ENCODE measurements at regions not wholly inside any gene's neighbourhood (a gene's known extent, or its start where the extent isn't known, plus 50 kb on each side); places are given as distances from the start of the nearest gene placed in this dataset.
A peak's percentile ranks its signal among the peaks of the same experiment; 100 is the strongest.

DNA sequence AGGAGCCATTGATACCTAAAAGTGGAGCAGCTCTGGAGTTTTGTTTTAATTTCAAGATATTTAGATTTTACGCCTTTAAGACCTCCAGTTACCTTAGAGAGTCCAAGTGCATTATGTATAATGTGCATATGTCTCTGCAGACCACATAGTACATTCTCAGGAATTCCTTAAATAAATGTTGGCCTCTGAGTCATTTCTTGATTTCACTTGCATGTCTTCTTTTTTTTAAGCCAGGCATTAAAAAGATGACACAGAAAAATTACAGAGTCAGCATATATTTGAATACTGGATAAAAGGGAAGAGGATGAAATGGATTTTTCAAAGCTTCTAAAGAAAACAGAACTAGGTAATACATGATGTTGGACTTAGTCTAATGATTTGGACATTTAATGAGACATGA is 125.2 kb downstream of the TMCO5A start:
- FAIRE-seq = no peak

DNA sequence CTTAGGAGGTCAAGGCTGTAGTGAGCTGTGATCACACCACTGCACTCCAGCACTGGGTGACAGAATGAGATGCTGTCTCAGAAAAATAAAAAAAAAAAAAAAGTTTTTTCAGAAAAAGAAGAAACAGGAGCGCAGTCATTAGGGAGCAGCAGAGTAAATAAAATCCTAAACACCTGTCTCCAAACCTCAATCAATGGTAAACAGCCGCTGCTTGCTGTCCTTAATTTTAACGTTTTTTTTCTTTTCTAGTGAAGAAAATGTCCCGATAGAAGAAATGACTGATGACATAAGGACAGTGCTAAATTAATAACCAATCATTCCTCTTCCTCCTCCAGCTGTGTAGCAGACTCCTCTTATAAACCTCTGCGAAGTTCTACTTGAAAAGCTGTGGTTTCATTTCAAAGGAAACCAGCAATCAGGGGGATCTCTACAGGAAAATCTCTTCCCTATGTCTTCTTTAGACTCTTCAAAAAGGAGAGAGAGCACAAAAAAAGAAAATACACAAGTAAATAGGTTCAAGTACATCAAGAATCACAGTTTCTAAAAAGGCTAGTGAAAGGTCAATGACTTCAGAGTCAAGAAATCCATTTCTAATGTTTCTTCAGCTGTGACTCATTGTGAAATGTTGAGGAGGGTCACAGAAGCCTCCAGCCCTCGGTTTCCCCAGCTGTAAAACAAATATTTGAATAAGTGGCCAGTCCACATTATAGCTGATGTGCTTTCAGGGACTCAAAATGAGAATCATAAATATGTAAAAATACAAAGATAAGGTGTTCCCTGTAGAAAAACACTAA is 127.6 kb downstream of the TMCO5A start:
- FAIRE-seq (no peak), DNase-seq (ENCODE audit: insufficient read length, low spot score) (no peak)
- TF ChIP-seq SPI1 (IDR thresholded peaks at IDR 0.05; ENCODE audit: low read depth, low read length) = no peak
- no peak for TF ChIP-seq POU2F2 (IDR thresholded peaks at IDR 0.05; ENCODE audit: low read depth, low read length)
- no peak for TF ChIP-seq POLR2A (IDR thresholded peaks at IDR 0.05; ENCODE audit: low read depth, low read length)

More for the DNA sequence above, 125.2 kb downstream of the TMCO5A start:
- no peak for DNase-seq (ENCODE audit: insufficient read length, low spot score)
- TF ChIP-seq TAF1 (IDR thresholded peaks at IDR 0.05; ENCODE audit: low read depth, low read length) = no peak

DNA sequence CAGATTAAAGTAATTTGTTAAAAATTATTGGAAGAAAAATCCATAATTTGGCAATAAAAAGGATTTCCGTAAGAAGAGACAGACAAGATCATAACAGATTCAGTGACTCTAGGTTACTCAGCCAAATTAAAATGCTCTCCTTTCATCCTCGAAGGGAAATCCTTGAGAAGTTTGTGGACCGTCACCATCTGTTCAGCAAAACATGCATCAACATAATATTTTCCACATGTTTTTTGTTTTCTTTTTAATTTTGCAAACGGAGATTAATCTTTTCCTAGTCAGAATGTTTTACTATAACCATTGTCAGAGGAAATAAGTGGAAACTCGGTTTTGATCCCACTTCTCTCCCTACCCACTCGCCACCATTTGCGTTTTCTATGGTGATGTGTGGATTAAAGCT is 128.3 kb downstream of the TMCO5A start:
- no peak for DNase-seq (ENCODE audit: insufficient read length, low spot score)
- TF ChIP-seq TAF1 (IDR thresholded peaks at IDR 0.05; ENCODE audit: low read depth, low read length) = no peak
- TF ChIP-seq POU2F2 (IDR thresholded peaks at IDR 0.05; ENCODE audit: low read depth, low read length) = no peak
- no peak for TF ChIP-seq SPI1 (IDR thresholded peaks at IDR 0.05; ENCODE audit: low read depth, low read length)
- no peak for TF ChIP-seq PAX5 (IDR thresholded peaks at IDR 0.05; ENCODE audit: insufficient read depth, low read length, severe bottlenecking)
- TF ChIP-seq POLR2A (IDR thresholded peaks at IDR 0.05; ENCODE audit: low read depth, low read length) = no peak
- no peak for TF ChIP-seq POLR2AphosphoS5 (IDR thresholded peaks at IDR 0.05; ENCODE audit: low read depth, low read length)
- no peak for FAIRE-seq

DNA sequence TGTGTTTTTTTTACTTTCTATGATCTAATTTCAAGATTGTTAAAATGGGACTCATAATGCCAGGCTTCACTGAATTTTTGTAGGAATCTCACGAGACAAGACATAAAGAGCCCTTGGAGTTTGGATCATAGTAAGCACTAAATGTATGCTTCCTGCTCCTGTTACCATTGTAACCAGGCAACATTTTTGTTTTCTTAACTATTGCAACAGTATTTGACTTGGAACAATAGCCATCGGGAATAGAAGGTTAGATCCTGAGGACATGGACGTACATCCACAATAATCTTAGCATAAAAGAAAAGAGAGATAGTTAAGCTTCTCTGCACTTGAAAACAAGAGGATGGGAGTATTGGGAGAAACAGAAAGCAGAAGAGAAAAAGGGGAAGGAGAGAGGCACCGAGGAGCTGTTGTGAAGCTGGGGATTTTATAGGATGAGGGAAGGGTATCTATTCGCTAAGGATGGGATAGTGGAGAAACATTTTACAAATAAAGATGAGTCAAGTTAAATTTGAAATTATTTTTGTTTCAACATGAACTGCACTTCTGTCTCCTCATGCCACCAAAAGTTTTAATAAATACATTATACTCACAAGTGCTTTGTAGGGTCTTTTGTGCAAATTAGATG is 131.4 kb downstream of the TMCO5A start:
- no peak for FAIRE-seq
- no peak for DNase-seq (ENCODE audit: insufficient read length, low spot score)
- TF ChIP-seq SPI1 (IDR thresholded peaks at IDR 0.05; ENCODE audit: low read depth, low read length) (no peak), POLR2A (IDR thresholded peaks at IDR 0.05; ENCODE audit: low read depth, low read length) (no peak), POLR2AphosphoS5 (IDR thresholded peaks at IDR 0.05; ENCODE audit: low read depth, low read length) (no peak), TAF1 (IDR thresholded peaks at IDR 0.05; ENCODE audit: low read depth, low read length) (no peak), PAX5 (IDR thresholded peaks at IDR 0.05; ENCODE audit: insufficient read depth, low read length, severe bottlenecking) (no peak), POU2F2 (IDR thresholded peaks at IDR 0.05; ENCODE audit: low read depth, low read length) (no peak)

DNA sequence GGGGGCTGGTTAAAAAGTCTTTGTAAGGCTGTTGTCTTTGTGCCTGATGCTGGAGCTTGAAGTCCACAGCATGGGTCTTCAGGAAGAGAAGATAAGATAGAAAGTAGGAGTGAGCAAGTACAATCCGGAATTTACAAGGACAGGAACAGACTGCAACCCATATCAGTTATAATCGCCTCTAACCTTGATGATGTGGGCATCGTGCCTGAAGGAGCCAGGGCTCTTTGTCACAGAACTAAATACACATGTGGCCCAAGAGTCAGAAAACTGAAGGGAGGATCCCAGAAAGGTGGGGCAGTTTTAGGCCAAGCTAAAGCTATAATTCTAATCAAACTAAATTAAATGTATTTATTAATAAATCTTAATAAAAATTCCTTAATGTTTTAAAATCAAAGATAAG is 132.2 kb downstream of the TMCO5A start:
- TF ChIP-seq POU2F2 (IDR thresholded peaks at IDR 0.05; ENCODE audit: low read depth, low read length) (no peak), PAX5 (IDR thresholded peaks at IDR 0.05; ENCODE audit: insufficient read depth, low read length, severe bottlenecking) (no peak), SPI1 (IDR thresholded peaks at IDR 0.05; ENCODE audit: low read depth, low read length) (no peak), POLR2A (IDR thresholded peaks at IDR 0.05; ENCODE audit: low read depth, low read length) (no peak), TAF1 (IDR thresholded peaks at IDR 0.05; ENCODE audit: low read depth, low read length) (no peak)
- FAIRE-seq (no peak), DNase-seq (ENCODE audit: insufficient read length, low spot score) (no peak)

DNA sequence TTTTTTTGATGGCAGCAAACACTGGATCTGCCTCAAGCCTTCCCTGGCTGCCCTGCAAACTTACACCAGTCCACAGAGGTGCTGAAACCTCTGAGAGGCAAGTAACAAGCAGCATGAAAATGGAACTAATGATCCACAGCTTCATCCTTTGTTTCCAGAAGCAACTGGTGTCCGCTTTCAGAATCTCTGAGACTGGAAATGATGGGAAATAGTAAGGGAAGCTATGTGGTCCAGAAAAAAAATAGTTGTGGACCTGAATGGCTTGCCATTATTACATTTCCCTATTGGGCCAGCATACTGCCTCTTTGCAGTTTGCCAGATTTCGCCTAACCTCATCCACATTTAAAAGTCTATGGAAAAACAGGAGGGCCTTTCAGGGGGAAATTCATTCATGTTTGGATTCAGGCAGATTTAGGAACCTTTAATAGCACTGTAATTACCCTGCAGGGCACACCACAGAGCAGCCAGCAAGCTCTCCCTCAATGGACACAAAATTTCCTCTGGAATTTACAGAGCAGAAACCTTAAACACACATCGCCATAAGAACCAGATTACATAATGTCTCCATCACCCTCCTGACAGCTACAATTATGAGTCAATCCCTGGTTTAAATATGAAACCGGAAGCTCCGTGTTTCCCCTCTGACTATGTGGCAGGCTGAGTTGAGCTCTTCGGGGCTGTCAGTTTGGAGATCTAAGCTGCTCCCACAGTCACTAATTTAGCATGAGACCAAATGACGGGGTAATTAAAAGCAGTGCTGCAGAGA is 134.4 kb downstream of the TMCO5A start:
- peak; percentile 38 for FAIRE-seq
- TF ChIP-seq POLR2AphosphoS5 (IDR thresholded peaks at IDR 0.05; ENCODE audit: low read depth, low read length) (no peak), POU2F2 (IDR thresholded peaks at IDR 0.05; ENCODE audit: low read depth, low read length) (0 out of 2 replicates have a peak, but pooled peaks have one; percentile 36)
- peak; percentile 43 for DNase-seq (ENCODE audit: insufficient read length, low spot score)

DNA sequence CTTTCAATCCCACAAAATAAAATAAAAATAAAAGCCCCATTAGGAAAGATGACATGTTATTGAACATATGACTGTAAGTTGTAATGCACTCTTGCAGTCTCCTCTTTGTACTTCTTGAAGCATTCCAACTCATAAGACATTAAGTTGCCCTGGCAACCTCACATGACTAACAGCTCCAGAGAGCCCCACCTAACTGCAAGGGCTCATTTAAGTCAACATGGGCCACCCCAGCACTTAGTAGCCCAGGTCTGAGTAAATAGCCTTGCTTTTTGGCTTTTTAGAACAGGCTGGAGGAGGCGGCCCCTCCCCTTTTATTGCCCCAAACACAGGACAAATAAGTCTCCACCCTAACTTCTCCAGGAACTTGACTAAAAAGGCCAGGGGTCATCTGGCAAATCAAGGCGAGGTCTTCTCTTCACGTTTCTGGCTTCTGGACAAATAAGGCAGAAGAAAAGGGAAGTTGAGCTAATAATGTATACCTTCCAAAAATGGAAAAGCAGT is 135.1 kb downstream of the TMCO5A start:
- TF ChIP-seq POLR2AphosphoS5 (IDR thresholded peaks at IDR 0.05; ENCODE audit: low read depth, low read length) = no peak
- TF ChIP-seq POLR2A (IDR thresholded peaks at IDR 0.05; ENCODE audit: low read depth, low read length) = no peak
- no peak for TF ChIP-seq POU2F2 (IDR thresholded peaks at IDR 0.05; ENCODE audit: low read depth, low read length)
- DNase-seq (ENCODE audit: insufficient read length, low spot score) (no peak), FAIRE-seq (no peak)

DNA sequence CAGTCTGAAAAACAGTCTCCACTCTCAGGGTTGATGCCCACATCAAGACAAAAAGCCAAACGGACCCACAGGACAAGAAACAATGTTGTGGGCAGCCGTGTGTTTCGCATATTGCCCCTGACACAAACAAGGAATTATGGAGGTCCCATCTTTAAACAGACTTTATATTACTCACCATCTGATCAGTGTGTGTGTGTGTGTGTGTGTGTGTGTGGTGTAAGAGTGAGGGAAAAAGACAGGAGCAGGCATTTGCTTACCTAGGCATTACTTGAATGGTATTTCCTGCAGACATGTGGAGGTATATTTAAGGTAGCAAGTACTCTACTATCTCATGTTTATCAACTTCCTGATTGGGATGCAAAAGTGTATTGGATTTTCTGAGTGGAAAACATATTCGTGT is 136.3 kb downstream of the TMCO5A start:
- TF ChIP-seq PAX5 (IDR thresholded peaks at IDR 0.05; ENCODE audit: insufficient read depth, low read length, severe bottlenecking) (no peak), POU2F2 (IDR thresholded peaks at IDR 0.05; ENCODE audit: low read depth, low read length) (no peak), POLR2A (IDR thresholded peaks at IDR 0.05; ENCODE audit: low read depth, low read length) (no peak), TAF1 (IDR thresholded peaks at IDR 0.05; ENCODE audit: low read depth, low read length) (no peak), POLR2AphosphoS5 (IDR thresholded peaks at IDR 0.05; ENCODE audit: low read depth, low read length) (no peak), SPI1 (IDR thresholded peaks at IDR 0.05; ENCODE audit: low read depth, low read length) (no peak)
- FAIRE-seq (no peak), DNase-seq (ENCODE audit: insufficient read length, low spot score) (no peak)

DNA sequence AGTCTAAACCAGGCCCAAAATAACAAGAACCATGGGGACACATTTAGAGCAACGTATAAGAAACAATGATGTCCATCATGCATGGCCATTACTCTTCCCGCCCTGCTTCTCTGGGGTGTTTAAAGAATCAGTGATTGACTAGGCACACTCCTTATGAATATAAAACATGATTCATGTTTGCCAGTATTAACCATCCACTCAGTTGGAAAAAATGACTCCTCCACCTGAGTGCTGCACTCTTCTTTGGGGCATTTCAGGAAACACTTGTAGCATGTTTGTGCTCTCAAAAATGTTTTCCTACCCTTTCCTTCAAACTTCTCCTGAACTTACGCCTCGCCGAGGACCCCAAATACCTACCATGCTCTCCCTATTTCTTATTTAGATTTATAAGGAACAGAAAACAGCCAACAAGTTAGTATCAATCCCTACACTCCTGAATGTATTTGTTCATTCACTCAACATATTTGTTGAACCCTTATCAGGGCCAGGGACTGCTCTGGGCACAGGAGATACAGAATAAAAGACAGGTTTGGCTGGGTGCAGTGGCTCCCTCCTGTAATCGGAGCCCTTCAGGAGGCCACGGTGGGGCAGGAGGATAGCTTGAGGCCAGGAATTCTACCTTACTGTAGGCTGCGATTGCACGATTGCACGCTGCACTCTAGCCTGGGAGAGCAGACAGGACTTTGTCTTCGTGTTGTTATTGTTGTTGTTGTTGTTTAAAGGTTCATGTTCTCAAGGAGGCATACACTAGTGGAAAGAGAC is 137.0 kb downstream of the TMCO5A start:
- no peak for TF ChIP-seq SPI1 (IDR thresholded peaks at IDR 0.05; ENCODE audit: low read depth, low read length)
- TF ChIP-seq POLR2AphosphoS5 (IDR thresholded peaks at IDR 0.05; ENCODE audit: low read depth, low read length) = no peak
- FAIRE-seq (no peak), DNase-seq (ENCODE audit: insufficient read length, low spot score) (no peak)

DNA sequence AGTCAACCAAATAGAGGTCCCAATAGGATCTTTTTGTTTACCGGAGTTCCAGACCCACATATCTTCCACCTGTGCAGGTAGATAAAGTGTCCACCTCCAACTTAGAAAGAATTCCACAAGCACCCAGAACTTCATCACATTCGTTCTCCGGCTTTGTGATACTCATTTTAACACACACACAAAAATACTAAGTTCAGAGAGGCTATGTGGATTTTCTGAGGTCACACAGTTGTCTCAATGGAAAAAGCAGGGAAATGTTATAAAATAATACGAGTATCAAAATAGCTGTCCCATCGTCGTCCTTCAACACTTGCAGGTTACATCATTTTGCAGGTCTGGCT is 137.5 kb downstream of the TMCO5A start:
- FAIRE-seq (no peak), DNase-seq (ENCODE audit: insufficient read length, low spot score) (no peak)
- TF ChIP-seq PAX5 (IDR thresholded peaks at IDR 0.05; ENCODE audit: insufficient read depth, low read length, severe bottlenecking) = no peak
- no peak for TF ChIP-seq POLR2A (IDR thresholded peaks at IDR 0.05; ENCODE audit: low read depth, low read length)
- TF ChIP-seq TAF1 (IDR thresholded peaks at IDR 0.05; ENCODE audit: low read depth, low read length) = no peak
- TF ChIP-seq POLR2AphosphoS5 (IDR thresholded peaks at IDR 0.05; ENCODE audit: low read depth, low read length) = no peak
- no peak for TF ChIP-seq SPI1 (IDR thresholded peaks at IDR 0.05; ENCODE audit: low read depth, low read length)
- TF ChIP-seq POU2F2 (IDR thresholded peaks at IDR 0.05; ENCODE audit: low read depth, low read length) = no peak

All from GM12891 (cell line).